Gastroesophageal sphincter (tissue), 4 donors: ENCODE measurements at regions not wholly inside any gene's neighbourhood (a gene's known extent, or its start where the extent isn't known, plus 50 kb on each side); places are given as distances from the start of the nearest gene placed in this dataset.

Experiments used
- ATAC-seq: fragments of 150-250 bp; one replicate; pipeline ENCODE4 v1.9.1; 2016; ENCODE audit warnings: mild to moderate bottlenecking, moderate library complexity
- H3K27ac ChIP-seq, 4 donors: fragments of 200-600 bp; sonication (generic) in 3 of 4; 1 replicate in 3 of 4; 2 replicates in 1 of 4; pipeline ENCODE4 v1.5.1; 2016 to 2019
- H3K27me3 ChIP-seq: fragments of 200-600 bp; sonication (generic); one replicate; pipeline ENCODE4 v1.5.1; 2019
- H3K36me3 ChIP-seq, 2 donors: fragments of 200-600 bp; sonication (generic); one replicate each; pipeline ENCODE4 v1.5.1; 2019; ENCODE audit warnings: control low read depth in 1 of 2
- H3K4me1 ChIP-seq, 3 donors: fragments of 200-600 bp; sonication (generic); 1 replicate in 2 of 3; 2 replicates in 1 of 3; pipeline ENCODE4 v1.5.1; 2016 to 2019; ENCODE audit warnings: control low read depth in 2 of 3
- H3K4me3 ChIP-seq, 2 donors: fragments of 200-600 bp; sonication (generic); one replicate each; pipeline ENCODE4 v1.5.1; 2019; ENCODE audit warnings: mild to moderate bottlenecking in 1 of 2, moderate library complexity in 1 of 2
- H3K9me3 ChIP-seq, 3 donors: fragments of 200-600 bp; sonication (generic); one replicate each; pipeline ENCODE4 v1.5.1; 2017 to 2019; ENCODE audit warnings: control low read depth in 2 of 3
- EP300 ChIP-seq: sonication (generic); formaldehyde crosslinking; IDR thresholded peaks from one replicate; pipeline ENCODE4 v1.6.1; 2017; ENCODE audit warnings: antibody characterized with exemption, mild to moderate bottlenecking
- POLR2A ChIP-seq, 2 donors: fragments of 450-650 bp; IDR thresholded peaks; one replicate each; pipeline ENCODE4 v1.6.1; 2017; ENCODE audit warnings: antibody characterized with exemption in 2 of 2, mild to moderate bottlenecking in 2 of 2, moderate library complexity in 1 of 2
- POLR2AphosphoS5 ChIP-seq: sonication (generic); formaldehyde crosslinking; IDR thresholded peaks from one replicate; pipeline ENCODE4 v1.6.1; 2017; ENCODE audit warnings: antibody characterized with exemption
- WGBS, 2 donors: methylation state at CpG; one replicate each; pipeline ENCODE4 v1.1.5; 2018; ENCODE audit warnings: low coverage in 1 of 2; 5-methylcytosine and 5-hydroxymethylcytosine counted together
- TF ChIP-seq, protein P1 (sequence below), 4 experiments: fragments of 200-600 bp in 2 of 4; fragments of 450-650 bp in 2 of 4; sonication (generic) in 1 of 4; IDR thresholded peaks; one replicate each; pipeline ENCODE4 v1.5.1; 2017 to 2019; ENCODE audit warnings: antibody characterized with exemption in 4 of 4, mild to moderate bottlenecking in 2 of 4, moderate library complexity in 2 of 4

DNA sequence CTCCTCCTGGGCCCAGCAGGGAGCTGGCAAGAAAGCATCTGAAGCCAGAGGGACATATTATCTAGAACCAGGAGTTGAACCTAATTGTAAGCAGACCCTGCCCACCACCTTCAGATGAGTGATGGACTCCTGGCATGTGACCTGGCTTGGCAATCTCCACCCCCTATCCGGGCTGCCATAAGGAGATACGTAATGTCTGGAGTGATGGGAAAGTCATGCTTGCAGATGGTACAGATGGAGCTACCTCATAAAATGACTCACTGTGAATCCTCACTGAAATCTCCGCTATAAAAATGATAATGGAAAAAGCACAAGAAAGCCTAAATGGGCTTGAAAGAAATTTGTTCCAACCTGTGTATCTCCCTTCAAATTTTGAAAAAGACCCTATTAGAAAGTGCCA lies 157.5 kb downstream of the DMRT2 start:
- Histone ChIP-seq H3K27me3 (no peaks in the 10 kb centered on the region), H3K27ac (no peak overlapping the region), H3K9me3 (peaks cover 0 to 7% (median 0%) of the 10 kb centered on the region in 3 donors), H3K36me3 (no peaks in the 10 kb centered on the region), H3K4me1 (no peaks in the 10 kb centered on the region), H3K4me3 (no peak overlapping the region)
- ATAC-seq: peak; percentile 62
- no peak for TF ChIP-seq EP300
- TF ChIP-seq POLR2A (IDR thresholded peaks at IDR 0.05): no peak
- TF ChIP-seq, protein P1, sequence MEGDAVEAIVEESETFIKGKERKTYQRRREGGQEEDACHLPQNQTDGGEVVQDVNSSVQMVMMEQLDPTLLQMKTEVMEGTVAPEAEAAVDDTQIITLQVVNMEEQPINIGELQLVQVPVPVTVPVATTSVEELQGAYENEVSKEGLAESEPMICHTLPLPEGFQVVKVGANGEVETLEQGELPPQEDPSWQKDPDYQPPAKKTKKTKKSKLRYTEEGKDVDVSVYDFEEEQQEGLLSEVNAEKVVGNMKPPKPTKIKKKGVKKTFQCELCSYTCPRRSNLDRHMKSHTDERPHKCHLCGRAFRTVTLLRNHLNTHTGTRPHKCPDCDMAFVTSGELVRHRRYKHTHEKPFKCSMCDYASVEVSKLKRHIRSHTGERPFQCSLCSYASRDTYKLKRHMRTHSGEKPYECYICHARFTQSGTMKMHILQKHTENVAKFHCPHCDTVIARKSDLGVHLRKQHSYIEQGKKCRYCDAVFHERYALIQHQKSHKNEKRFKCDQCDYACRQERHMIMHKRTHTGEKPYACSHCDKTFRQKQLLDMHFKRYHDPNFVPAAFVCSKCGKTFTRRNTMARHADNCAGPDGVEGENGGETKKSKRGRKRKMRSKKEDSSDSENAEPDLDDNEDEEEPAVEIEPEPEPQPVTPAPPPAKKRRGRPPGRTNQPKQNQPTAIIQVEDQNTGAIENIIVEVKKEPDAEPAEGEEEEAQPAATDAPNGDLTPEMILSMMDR (IDR thresholded peaks at IDR 0.05): no peak
- TF ChIP-seq POLR2AphosphoS5: no peak
- 67 to 72% methylated on average over 3 of the region's 3 CpGs for WGBS, 2 donors

DNA sequence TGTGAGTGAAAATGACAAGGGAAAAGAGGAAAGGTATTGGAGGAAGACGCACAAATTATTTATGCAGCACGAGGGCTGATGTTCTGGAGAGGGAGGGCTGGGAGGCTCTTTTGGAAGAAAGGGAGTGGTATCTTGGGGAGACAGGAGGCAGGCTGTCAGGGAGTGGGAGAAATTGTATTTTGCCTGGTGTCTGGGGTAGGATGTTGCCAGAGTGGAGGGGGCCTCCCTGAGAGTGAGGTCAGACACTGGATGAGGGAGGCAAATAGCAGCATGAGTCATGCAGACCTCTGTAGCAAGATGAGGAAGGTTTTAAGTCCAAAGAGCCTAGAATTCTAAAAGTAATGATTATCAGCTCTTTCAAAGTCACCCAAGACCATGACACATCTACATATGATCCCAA lies 158.0 kb downstream of the DMRT2 start:
- H3K4me1 ChIP-seq: no peaks in the 10 kb centered on the region
- ATAC-seq: peak; percentile 83

DNA sequence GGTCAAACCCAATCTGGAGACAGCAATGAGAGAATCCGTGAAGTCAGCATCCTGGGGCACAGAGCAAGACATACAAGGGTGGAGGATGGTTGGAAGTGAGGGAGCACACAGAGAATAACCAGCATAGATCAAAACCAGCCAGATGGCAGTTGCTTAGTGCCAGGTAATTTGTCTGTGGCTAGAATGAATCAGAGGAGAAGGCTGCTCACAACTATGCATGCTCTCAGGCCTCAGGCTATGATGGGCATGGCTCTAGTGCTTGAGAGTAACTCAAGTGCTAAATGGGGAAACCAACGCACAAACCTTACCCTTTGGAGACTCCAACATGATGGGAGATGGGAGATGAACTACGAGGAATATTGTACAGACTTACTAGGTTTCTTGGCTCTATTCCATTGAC lies 160.8 kb downstream of the DMRT2 start:
- WGBS, 2 donors: 89 to 90% methylated on average over 3 of the region's 3 CpGs
- TF ChIP-seq POLR2A (IDR thresholded peaks at IDR 0.05) (no peak), EP300 (no peak), POLR2AphosphoS5 (no peak)
- TF ChIP-seq, protein P1 (IDR thresholded peaks at IDR 0.05): no peak
- Histone ChIP-seq H3K4me3 (no peak overlapping the region), H3K9me3 (peaks cover 0 to 7% (median 0%) of the 10 kb centered on the region in 3 donors), H3K27ac (no peak overlapping the region), H3K36me3 (no peaks in the 10 kb centered on the region), H3K27me3 (no peaks in the 10 kb centered on the region), H3K4me1 (no peaks in the 10 kb centered on the region)
- no peak for ATAC-seq

More for the DNA sequence above, 158.0 kb downstream of the DMRT2 start:
- H3K27ac ChIP-seq: no peak overlapping the region
- TF ChIP-seq, protein P1 (IDR thresholded peaks at IDR 0.05): no peak
- no peak for TF ChIP-seq POLR2A (IDR thresholded peaks at IDR 0.05)
- no peak for TF ChIP-seq POLR2AphosphoS5
- no peak for TF ChIP-seq EP300
- peaks cover 0 to 7% (median 0%) of the 10 kb centered on the region in 3 donors for H3K9me3 ChIP-seq
- no peak overlapping the region for H3K4me3 ChIP-seq
- no peaks in the 10 kb centered on the region for H3K27me3 ChIP-seq
- 40 to 45% methylated on average over 2 of the region's 2 CpGs for WGBS, 2 donors
- H3K36me3 ChIP-seq: no peaks in the 10 kb centered on the region

DNA sequence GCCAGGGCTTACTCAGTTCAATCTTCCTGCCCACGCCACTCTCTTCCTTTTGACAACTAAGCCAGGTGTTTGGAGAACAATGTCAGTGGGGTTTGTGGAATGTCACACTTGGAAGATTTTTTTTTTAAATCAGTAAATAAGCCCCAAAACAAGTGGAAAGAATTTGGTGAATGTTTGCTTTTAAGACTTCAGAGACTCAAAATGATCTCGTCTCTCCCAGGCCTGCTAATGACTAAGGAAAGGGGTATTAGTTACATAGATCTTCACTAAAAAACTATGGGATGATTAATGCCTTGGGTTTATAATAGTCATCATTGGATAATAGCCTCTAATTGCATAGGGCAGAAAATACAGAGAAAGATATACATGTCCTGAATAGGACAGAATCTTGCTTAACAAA lies 166.4 kb downstream of the DMRT2 start:
- Histone ChIP-seq H3K27me3 (no peaks in the 10 kb centered on the region), H3K9me3 (no peaks in the 10 kb centered on the region), H3K4me1 (no peaks in the 10 kb centered on the region), H3K4me3 (no peak overlapping the region), H3K36me3 (no peaks in the 10 kb centered on the region), H3K27ac (no peak overlapping the region)
- no peak for ATAC-seq
- 67 to 82% methylated on average over 1 to 2 of the region's 2 CpGs for WGBS, 2 donors
- TF ChIP-seq POLR2AphosphoS5 (no peak), EP300 (no peak), POLR2A (IDR thresholded peaks at IDR 0.05) (no peak)
- TF ChIP-seq, protein P1 (IDR thresholded peaks at IDR 0.05): no peak

DNA sequence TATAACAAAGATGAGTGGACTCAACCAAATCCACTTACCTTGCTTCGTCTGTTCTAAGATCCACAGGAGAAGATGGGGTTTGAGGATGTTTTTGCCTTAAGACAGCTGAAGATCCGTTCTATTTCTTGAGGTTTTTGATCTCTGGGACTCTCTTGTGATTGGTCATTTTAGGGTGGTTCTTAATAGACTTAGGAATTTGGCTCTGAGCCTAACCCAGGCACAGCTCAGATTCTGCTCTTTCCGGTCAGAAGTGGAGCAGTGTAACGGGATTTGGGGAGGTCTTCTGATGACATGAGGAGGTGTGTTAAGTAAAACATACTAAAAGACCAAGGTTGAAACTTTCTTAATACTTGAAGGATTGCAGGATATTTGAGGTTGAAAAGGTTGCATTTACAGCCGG lies 166.9 kb downstream of the DMRT2 start:
- Histone ChIP-seq H3K27me3 (no peaks in the 10 kb centered on the region), H3K4me3 (no peak overlapping the region), H3K4me1 (no peaks in the 10 kb centered on the region), H3K36me3 (no peaks in the 10 kb centered on the region), H3K27ac (no peak overlapping the region), H3K9me3 (no peaks in the 10 kb centered on the region)
- 48 to 52% methylated on average over 4 to 5 of the region's 5 CpGs for WGBS, 2 donors
- no peak for ATAC-seq
- TF ChIP-seq, protein P1 (IDR thresholded peaks at IDR 0.05): no peak
- no peak for TF ChIP-seq POLR2A (IDR thresholded peaks at IDR 0.05)
- TF ChIP-seq EP300: no peak
- no peak for TF ChIP-seq POLR2AphosphoS5
